HL-60 (cell line): ENCODE measurements at regions not wholly inside any gene's neighbourhood (a gene's known extent, or its start where the extent isn't known, plus 50 kb on each side); places are given as distances from the start of the nearest gene placed in this dataset.

ENCODE experiments used
- DNase-seq, 2 experiments: peaks; one replicate each; pipeline ENCODE4 v3.0.0-alpha.2; 2010 to 2020; ENCODE audit warnings: low read depth in 1 of 2, low spot score in 1 of 2
- H3K27ac ChIP-seq: fragments of 250-450 bp; sonication (Bioruptor Pico); replicated peaks from 2 replicates; pipeline ENCODE4 v1.5.1; 2020; ENCODE audit warnings: mild to moderate bottlenecking, moderate library complexity
- H3K27me3 ChIP-seq: fragments of 250-450 bp; sonication (Bioruptor Pico); 2 replicates; pipeline ENCODE4 v1.5.1; 2021; ENCODE audit warnings: mild to moderate bottlenecking, moderate library complexity; ENCODE audit not compliant: insufficient read depth, poor library complexity, severe bottlenecking
- H3K4me3 ChIP-seq: replicated peaks from 2 replicates; pipeline ENCODE4 v1.5.1; 2011; ENCODE audit warnings: mild to moderate bottlenecking, control low read depth, low read length; ENCODE audit not compliant: insufficient read depth
- GABPA ChIP-seq: IDR thresholded peaks from 2 replicates; pipeline ENCODE4 v1.6.1; 2012; ENCODE audit warnings: low read depth
- POLR2AphosphoS5 ChIP-seq: IDR thresholded peaks from 2 replicates; pipeline ENCODE4 v1.6.1; 2012; ENCODE audit warnings: low read depth
- REST ChIP-seq: IDR thresholded peaks from 2 replicates; pipeline ENCODE4 v1.6.1; 2012; ENCODE audit warnings: low read depth; ENCODE audit not compliant: insufficient replicate concordance
- SPI1 ChIP-seq: IDR thresholded peaks from 2 replicates; pipeline ENCODE4 v1.6.1; 2012; ENCODE audit warnings: low read depth, mild to moderate bottlenecking, borderline replicate concordance
- TF ChIP-seq, protein P1 (sequence below): IDR thresholded peaks from one replicate; pipeline ENCODE4 v1.5.1; 2011; ENCODE audit warnings: low read length, control low read depth, inconsistent platforms; ENCODE audit not compliant: insufficient read depth

GRCh38 chr4:34371676-34372075, 1872.6 kb downstream of the ARAP2 start:
- TF ChIP-seq POLR2AphosphoS5 (no peak), REST (no peak), GABPA (no peak), SPI1 (no peak)
- TF ChIP-seq, protein P1, sequence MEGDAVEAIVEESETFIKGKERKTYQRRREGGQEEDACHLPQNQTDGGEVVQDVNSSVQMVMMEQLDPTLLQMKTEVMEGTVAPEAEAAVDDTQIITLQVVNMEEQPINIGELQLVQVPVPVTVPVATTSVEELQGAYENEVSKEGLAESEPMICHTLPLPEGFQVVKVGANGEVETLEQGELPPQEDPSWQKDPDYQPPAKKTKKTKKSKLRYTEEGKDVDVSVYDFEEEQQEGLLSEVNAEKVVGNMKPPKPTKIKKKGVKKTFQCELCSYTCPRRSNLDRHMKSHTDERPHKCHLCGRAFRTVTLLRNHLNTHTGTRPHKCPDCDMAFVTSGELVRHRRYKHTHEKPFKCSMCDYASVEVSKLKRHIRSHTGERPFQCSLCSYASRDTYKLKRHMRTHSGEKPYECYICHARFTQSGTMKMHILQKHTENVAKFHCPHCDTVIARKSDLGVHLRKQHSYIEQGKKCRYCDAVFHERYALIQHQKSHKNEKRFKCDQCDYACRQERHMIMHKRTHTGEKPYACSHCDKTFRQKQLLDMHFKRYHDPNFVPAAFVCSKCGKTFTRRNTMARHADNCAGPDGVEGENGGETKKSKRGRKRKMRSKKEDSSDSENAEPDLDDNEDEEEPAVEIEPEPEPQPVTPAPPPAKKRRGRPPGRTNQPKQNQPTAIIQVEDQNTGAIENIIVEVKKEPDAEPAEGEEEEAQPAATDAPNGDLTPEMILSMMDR: no peak
- Histone ChIP-seq H3K27me3 (no peaks in the 10 kb centered on the region), H3K4me3 (no peak overlapping the region), H3K27ac (no peak overlapping the region)
- no peak for DNase-seq

DNA sequence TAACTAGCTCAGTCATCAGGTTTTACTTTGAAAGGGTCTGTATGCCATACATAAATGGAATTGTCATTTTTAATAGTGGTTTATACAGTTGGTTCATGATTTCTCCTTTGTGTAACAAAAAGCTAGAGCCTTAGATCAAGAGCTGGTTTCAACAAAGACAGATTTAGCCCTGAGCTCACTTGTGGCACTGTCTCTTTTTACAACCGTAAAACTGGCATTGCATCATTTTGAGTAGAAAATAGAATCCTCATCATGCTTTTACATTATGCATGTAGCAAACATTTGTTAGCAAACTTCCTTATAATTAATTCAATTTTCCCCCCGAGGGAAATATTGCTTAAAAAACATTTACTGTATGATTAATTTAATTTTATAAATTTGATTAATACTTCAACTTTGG, 1871.5 kb downstream of the ARAP2 start:
- Histone ChIP-seq H3K27me3 (no peaks in the 10 kb centered on the region), H3K4me3 (no peak overlapping the region), H3K27ac (no peak overlapping the region)
- DNase-seq: no peak
- TF ChIP-seq SPI1: no peak

DNA sequence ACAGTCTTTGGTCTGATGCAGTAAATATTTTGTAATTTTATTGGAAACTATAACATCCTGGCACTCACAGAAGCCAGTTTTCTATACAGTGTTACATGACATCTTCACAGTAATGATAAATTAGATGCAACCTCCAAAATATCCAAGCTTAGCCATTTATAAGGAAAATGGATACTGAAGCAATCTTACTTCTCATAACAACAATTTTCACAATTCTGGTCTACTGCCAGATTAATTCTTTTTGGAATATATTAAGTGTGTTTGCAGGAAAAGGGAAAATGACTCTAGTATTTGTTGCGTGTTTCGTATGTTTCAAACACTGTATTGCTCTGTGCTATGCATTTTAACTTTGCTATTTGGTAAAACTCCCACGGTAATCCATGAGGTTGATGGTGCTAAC, 1870.9 kb downstream of the ARAP2 start:
- no peak overlapping the region for H3K27ac ChIP-seq
- no peaks in the 10 kb centered on the region for H3K27me3 ChIP-seq
- no peak overlapping the region for H3K4me3 ChIP-seq
- no peak for DNase-seq
- TF ChIP-seq, protein P1: no peak
- TF ChIP-seq REST (no peak), GABPA (no peak), POLR2AphosphoS5 (no peak), SPI1 (no peak)

DNA sequence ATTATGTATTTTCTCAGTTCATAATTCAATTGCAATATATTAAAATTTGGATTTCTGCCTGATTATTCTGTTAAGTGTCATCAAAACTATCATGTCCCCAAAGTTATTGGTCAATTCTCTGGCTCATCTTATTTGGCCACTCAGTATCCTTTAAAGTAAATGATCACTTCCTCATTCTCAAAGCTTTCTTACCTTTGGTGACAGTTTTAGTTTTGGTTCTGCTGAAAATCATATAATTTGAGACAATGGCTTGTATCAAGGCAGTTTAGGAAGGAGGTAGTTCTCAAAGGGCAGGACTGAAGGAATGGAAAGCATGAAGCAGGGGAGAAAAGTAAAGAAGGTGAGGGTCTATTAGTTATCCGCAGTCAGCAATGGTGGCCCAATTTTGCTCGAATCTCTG, 1832.1 kb downstream of the ARAP2 start:
- no peak for DNase-seq
- Histone ChIP-seq H3K4me3 (no peak overlapping the region), H3K27me3 (no peaks in the 10 kb centered on the region), H3K27ac (no peak overlapping the region)
- TF ChIP-seq GABPA (no peak), SPI1 (peak; percentile 33; the same call in 1 of the 2 replicates)

DNA sequence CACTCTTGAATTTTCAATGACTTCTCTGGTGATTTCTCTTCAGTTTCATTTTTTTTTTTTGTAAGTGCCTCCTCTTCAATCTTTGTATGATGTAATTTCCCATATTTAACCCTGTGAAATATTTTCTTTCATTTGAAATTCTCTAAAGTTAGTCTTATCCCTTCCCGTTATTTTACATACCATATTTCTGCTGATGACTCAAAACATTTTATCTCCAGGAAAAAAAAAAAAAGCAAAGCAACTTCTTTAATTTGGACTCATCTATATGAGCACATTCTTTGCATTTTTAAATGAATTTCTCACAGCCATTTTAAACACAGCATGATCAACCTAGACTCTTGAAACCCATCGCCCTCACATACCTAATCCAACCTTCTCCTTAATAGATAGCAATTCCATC, 1831.4 kb downstream of the ARAP2 start:
- TF ChIP-seq POLR2AphosphoS5: no peak
- TF ChIP-seq GABPA: no peak
- TF ChIP-seq SPI1: no peak
- TF ChIP-seq, protein P1: no peak
- no peak for TF ChIP-seq REST
- no peak overlapping the region for H3K4me3 ChIP-seq

More for the DNA sequence above, 1831.4 kb downstream of the ARAP2 start:
- DNase-seq: no peak
- Histone ChIP-seq H3K27ac (no peak overlapping the region), H3K27me3 (no peaks in the 10 kb centered on the region)
